BE2C (cell line): ENCODE measurements at regions not wholly inside any gene's neighbourhood (a gene's known extent, or its start where the extent isn't known, plus 50 kb on each side); places are given as distances from the start of the nearest gene placed in this dataset.

ENCODE experiments used
- DNase-seq: peaks from one replicate; pipeline ENCODE4 v3.0.0-alpha.2; 2020
- H3K27me3 ChIP-seq: fragments of 250-450 bp; sonication (Bioruptor Pico); 2 replicates; pipeline ENCODE4 v1.5.1; 2020; ENCODE audit warnings: mild to moderate bottlenecking
- H3K36me3 ChIP-seq: fragments of 250-450 bp; sonication (Bioruptor Pico); 2 replicates; pipeline ENCODE4 v1.5.1; 2020; ENCODE audit warnings: mild to moderate bottlenecking
- H3K4me1 ChIP-seq: fragments of 250-450 bp; sonication (Bioruptor Pico); 2 replicates; pipeline ENCODE4 v1.5.1; 2020
- H3K4me3 ChIP-seq: 2 replicates; pipeline ENCODE4 v1.5.1; 2011; ENCODE audit warnings: low read depth, low read length
- H3K9me3 ChIP-seq: fragments of 250-450 bp; sonication (Bioruptor Pico); 2 replicates; pipeline ENCODE4 v1.5.1; 2020
- TF ChIP-seq, protein P1 (sequence below): IDR thresholded peaks from 2 replicates; pipeline ENCODE4 v1.5.1; 2012; ENCODE audit warnings: mild to moderate bottlenecking, low read depth, low read length

- Histone ChIP-seq H3K36me3 (no peaks in the 10 kb centered on the region), H3K27me3 (no peaks in the 10 kb centered on the region), H3K4me3 (no peak overlapping the region), H3K9me3 (no peaks in the 10 kb centered on the region), H3K4me1 (no peaks in the 10 kb centered on the region)
- no peak for DNase-seq
- TF ChIP-seq, protein P1, sequence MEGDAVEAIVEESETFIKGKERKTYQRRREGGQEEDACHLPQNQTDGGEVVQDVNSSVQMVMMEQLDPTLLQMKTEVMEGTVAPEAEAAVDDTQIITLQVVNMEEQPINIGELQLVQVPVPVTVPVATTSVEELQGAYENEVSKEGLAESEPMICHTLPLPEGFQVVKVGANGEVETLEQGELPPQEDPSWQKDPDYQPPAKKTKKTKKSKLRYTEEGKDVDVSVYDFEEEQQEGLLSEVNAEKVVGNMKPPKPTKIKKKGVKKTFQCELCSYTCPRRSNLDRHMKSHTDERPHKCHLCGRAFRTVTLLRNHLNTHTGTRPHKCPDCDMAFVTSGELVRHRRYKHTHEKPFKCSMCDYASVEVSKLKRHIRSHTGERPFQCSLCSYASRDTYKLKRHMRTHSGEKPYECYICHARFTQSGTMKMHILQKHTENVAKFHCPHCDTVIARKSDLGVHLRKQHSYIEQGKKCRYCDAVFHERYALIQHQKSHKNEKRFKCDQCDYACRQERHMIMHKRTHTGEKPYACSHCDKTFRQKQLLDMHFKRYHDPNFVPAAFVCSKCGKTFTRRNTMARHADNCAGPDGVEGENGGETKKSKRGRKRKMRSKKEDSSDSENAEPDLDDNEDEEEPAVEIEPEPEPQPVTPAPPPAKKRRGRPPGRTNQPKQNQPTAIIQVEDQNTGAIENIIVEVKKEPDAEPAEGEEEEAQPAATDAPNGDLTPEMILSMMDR: no peak
Measured at GRCh38 chr17:15108992-15109391, 156.1 kb downstream of the PMP22 start.

DNA sequence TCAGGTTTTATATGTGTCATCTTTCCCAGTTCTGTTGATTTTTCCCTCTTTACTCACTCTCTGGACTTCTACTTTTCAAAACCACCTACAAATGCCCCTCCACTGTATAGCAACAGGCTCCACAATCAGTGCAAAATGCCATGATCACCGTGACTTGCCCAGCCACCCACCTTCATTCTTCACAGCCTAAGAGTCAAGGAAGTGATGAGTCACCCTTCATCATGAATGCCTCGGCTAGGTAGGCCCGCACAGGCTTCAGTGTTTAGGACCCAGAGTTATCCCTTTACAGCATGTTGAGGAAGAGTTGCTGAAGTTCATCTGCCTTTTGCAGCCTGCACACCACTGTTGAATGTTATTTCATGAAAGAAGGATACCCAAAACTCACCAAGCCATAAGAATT lies 158.6 kb downstream of the PMP22 start:
- Histone ChIP-seq H3K36me3 (no peaks in the 10 kb centered on the region), H3K4me3 (no peak overlapping the region), H3K9me3 (no peaks in the 10 kb centered on the region), H3K4me1 (no peaks in the 10 kb centered on the region), H3K27me3 (no peaks in the 10 kb centered on the region)
- TF ChIP-seq, protein P1: no peak
- DNase-seq: no peak

DNA sequence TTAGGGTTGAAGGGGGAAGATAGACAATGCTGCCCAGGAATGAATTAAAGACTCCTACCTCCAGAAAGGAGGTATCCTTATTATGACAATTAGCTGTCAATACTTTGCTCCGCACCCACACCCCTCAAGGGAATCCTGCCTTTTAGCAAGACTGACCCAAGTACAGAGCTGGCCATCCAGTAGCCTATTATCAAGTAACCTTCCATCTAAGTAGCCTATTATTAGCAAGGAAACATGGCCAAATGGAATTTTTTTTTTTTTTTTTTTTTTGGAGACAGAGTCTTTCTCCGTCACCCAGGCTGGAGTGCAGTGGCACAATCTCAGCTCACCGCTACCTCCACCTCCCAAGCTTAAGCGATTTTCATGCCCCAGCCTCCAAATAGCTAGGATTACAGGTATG lies 161.3 kb downstream of the PMP22 start:
- Histone ChIP-seq H3K4me1 (no peaks in the 10 kb centered on the region), H3K36me3 (no peaks in the 10 kb centered on the region), H3K27me3 (no peaks in the 10 kb centered on the region), H3K9me3 (no peaks in the 10 kb centered on the region), H3K4me3 (no peak overlapping the region)
- no peak for DNase-seq
- TF ChIP-seq, protein P1: no peak

- TF ChIP-seq, protein P1: no peak
- DNase-seq: no peak
- no peaks in the 10 kb centered on the region for H3K4me1 ChIP-seq
- H3K36me3 ChIP-seq: no peaks in the 10 kb centered on the region
- no peak overlapping the region for H3K4me3 ChIP-seq
- H3K9me3 ChIP-seq: no peaks in the 10 kb centered on the region
- no peaks in the 10 kb centered on the region for H3K27me3 ChIP-seq
Measured at GRCh38 chr17:15101175-15101574, 164.0 kb downstream of the PMP22 start.

- no peaks in the 10 kb centered on the region for H3K36me3 ChIP-seq
- H3K27me3 ChIP-seq: no peaks in the 10 kb centered on the region
- TF ChIP-seq, protein P1: no peak
- no peak overlapping the region for H3K4me3 ChIP-seq
- H3K9me3 ChIP-seq: no peaks in the 10 kb centered on the region
- no peak for DNase-seq
- H3K4me1 ChIP-seq: no peaks in the 10 kb centered on the region
Measured at GRCh38 chr17:15096511-15096910, 168.6 kb downstream of the PMP22 start.

DNA sequence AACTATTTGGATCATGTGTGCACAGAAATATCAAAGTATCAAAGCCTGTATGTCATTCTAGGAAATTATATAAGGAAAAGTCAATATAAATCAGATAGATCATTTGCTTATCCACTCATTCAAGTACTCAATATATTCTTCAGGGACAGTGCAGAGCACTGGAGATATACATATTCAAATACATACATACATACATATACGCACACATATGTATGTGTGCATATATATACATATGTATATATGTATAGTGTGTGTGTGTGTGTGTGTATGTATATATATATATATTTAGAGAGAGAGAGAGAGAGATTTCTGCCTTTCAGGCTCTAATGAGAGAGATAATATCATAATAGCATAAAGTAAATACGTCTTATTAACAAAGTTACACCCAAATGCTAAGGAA lies 169.2 kb downstream of the PMP22 start:
- H3K27me3 ChIP-seq: no peaks in the 10 kb centered on the region

More for the DNA sequence above, 169.2 kb downstream of the PMP22 start:
- Histone ChIP-seq H3K4me1 (no peaks in the 10 kb centered on the region), H3K9me3 (no peaks in the 10 kb centered on the region), H3K36me3 (no peaks in the 10 kb centered on the region), H3K4me3 (no peak overlapping the region)
- no peak for DNase-seq
- TF ChIP-seq, protein P1: no peak
